ENCODE measurements at regions not wholly inside any gene's neighbourhood (a gene's known extent, or its start where the extent isn't known, plus 50 kb on each side); places are given as distances from the start of the nearest gene placed in this dataset.

DNA sequence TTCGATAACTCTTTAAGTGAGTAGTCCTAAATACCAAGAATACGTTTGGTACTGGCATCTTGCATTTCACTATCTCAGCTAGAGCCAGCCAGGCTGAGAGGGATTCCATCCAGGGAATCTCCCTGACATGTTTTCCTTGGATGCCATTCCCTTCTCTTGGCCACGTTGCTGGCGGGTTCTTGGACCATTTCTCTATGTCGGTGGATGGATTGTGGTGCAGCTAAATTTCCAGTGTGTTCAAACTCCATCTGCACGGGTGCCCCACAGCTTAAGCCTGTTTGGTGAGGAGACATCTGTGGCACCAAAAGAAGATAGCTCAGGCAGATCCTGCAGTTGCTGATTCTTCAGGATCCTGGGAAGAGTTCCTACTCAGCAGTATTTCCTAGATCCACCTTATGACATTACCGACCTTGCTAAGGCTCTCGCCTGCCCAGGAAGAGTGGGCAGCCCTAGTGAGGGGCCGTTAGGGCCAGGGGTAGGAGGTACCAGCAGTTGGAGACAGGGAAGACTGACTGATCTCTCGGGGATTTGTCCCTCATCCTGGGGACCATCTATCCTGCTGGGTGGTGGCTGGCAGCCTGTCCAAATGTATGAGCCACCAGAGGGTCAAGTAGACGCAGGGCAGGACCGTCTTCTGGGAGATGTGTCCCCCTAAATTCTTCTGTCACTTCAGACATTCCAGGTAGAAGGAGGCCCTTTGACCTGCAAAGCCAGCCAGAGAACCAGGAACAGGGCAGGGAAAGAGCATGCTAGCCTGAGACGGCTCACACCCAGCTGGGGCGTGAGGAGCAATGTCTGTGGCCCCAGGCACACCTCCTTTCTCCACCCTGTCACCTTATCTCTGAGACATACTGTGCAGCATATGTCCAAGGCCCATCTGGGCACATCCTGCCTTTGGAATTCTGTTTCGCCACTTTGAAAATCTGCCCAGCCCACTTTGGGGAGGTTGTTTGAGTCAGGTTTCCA lies 72.6 kb upstream of the CAPRIN2 start:
- H3K36me3 ChIP-seq, result no peaks in the 10 kb centered on the region
- no peak overlapping the region for H3K4me3 ChIP-seq
- peaks cover 0 to 4% of the 10 kb centered on the region in 2 donors for H3K4me1 ChIP-seq
- peak; percentile 50 for DNase-seq (ENCODE audit: low spot score)
- no peaks in the 10 kb centered on the region for H3K9me3 ChIP-seq
- no peaks in the 10 kb centered on the region for H3K27me3 ChIP-seq
- no peak overlapping the region for H3K27ac ChIP-seq
- TF ChIP-seq, protein P1, sequence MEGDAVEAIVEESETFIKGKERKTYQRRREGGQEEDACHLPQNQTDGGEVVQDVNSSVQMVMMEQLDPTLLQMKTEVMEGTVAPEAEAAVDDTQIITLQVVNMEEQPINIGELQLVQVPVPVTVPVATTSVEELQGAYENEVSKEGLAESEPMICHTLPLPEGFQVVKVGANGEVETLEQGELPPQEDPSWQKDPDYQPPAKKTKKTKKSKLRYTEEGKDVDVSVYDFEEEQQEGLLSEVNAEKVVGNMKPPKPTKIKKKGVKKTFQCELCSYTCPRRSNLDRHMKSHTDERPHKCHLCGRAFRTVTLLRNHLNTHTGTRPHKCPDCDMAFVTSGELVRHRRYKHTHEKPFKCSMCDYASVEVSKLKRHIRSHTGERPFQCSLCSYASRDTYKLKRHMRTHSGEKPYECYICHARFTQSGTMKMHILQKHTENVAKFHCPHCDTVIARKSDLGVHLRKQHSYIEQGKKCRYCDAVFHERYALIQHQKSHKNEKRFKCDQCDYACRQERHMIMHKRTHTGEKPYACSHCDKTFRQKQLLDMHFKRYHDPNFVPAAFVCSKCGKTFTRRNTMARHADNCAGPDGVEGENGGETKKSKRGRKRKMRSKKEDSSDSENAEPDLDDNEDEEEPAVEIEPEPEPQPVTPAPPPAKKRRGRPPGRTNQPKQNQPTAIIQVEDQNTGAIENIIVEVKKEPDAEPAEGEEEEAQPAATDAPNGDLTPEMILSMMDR (IDR thresholded peaks at IDR 0.05), result no peak

DNA sequence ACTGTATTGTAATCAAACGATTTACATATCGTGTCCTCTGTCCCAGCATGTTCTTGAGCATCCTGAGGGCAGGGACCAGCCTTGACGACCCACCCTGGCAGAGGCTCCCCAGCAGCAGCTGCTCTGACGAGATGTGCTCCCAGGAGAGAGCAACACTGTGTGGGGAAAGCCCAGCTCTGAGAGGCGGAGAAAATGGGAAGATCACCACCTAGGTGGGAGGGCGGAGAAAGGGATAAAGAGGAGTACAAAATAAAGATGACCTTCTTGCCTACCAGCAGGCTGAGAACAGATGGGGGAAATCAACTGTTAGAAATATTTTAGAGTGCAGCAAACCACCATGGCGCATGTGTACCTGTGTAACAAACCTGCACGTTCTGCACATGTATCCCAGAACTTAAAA lies 71.5 kb upstream of the CAPRIN2 start:
- no peak overlapping the region for H3K4me3 ChIP-seq
- no peak overlapping the region for H3K27ac ChIP-seq
- H3K36me3 ChIP-seq, result no peaks in the 10 kb centered on the region
- no peaks in the 10 kb centered on the region for H3K27me3 ChIP-seq
- DNase-seq (ENCODE audit: low spot score), result no peak
- H3K9me3 ChIP-seq, result no peaks in the 10 kb centered on the region
- peaks cover 0 to 5% of the 10 kb centered on the region in 2 donors for H3K4me1 ChIP-seq
- TF ChIP-seq, protein P1 (IDR thresholded peaks at IDR 0.05), result no peak

DNA sequence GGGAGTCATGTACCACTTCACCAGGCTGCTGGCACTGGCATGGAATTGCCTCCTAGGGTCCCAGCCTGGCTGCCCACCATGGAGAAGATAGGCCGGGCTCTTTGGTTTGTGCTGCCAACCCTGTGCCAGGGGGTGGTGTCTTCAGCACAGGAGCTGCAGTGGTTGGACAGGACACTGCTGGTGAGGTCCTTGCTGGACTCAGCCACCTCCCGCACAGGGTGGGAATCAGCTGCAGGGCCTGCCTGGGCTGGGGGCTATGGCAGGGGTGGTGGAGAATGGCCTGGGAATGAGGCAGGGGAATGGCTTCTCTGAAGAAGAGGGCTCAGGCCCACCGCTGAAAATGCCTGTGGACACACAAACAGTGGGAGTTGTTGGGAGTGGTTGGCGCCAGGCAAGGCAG lies 70.6 kb upstream of the CAPRIN2 start:
- peaks cover 0 to 5% of the 10 kb centered on the region in 2 donors for H3K4me1 ChIP-seq
- H3K9me3 ChIP-seq, result no peaks in the 10 kb centered on the region
- no peak overlapping the region for H3K27ac ChIP-seq
- H3K36me3 ChIP-seq, result no peaks in the 10 kb centered on the region
- no peak overlapping the region for H3K4me3 ChIP-seq
- DNase-seq (ENCODE audit: low spot score), result peak; percentile 38
- TF ChIP-seq, protein P1 (IDR thresholded peaks at IDR 0.05), result no peak
- no peaks in the 10 kb centered on the region for H3K27me3 ChIP-seq

DNA sequence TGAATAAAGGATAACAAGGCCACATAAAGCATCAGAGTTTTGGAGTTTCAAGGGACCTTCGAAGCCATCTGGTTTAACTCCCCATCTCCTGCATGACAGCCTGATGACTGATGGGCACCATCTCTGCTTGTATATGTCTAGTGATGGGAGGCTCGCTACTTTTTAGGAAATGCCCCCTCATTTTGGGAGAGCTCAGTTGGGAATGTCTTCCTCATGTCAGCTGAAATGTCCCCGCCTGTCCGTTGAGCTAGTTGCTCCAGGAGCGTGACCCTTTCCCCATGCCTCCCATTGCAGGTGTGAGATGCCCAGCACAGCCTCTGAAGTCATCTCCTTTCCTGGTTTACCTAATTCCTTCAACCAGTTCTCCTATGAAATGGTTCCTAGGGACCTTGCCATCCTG lies 69.6 kb upstream of the CAPRIN2 start:
- H3K9me3 ChIP-seq, result no peaks in the 10 kb centered on the region
- no peak overlapping the region for H3K27ac ChIP-seq
- no peak for DNase-seq (ENCODE audit: low spot score)
- H3K36me3 ChIP-seq, result no peaks in the 10 kb centered on the region
- H3K4me1 ChIP-seq, result peaks cover 0 to 5% of the 10 kb centered on the region in 2 donors
- TF ChIP-seq, protein P1 (IDR thresholded peaks at IDR 0.05), result no peak
- H3K4me3 ChIP-seq, result no peak overlapping the region
- no peaks in the 10 kb centered on the region for H3K27me3 ChIP-seq

DNA sequence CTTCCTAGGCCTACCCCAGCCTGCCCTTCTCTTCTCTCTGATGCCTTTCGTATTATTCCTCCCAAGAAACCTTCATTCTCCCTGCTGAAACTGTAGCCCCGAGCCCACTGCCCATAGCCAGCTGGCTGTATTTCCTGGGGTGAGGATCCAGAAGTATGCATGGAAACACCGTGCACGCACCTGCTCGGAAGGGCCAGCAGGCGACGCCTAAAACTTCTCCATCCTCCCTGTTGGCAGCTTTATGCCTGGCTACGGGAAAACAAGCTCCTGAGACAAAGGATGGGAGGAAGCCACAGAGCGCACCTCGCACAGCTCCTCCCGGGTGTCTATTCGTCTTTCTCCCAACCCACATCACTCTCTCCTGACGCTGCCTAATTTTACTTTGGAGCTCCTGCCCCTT lies 69.0 kb upstream of the CAPRIN2 start:
- Histone ChIP-seq H3K27me3 (no peaks in the 10 kb centered on the region), H3K4me1 (peaks cover 0 to 5% of the 10 kb centered on the region in 2 donors), H3K36me3 (no peaks in the 10 kb centered on the region), H3K27ac (no peak overlapping the region), H3K4me3 (no peak overlapping the region), H3K9me3 (no peaks in the 10 kb centered on the region)
- TF ChIP-seq, protein P1 (IDR thresholded peaks at IDR 0.05), result no peak
- peak; percentile 40 for DNase-seq (ENCODE audit: low spot score)

All from right atrium auricular region (tissue), 2 donors.